GM19324 (cell line): ENCODE measurements at regions not wholly inside any gene's neighbourhood (a gene's known extent, or its start where the extent isn't known, plus 50 kb on each side); places are given as distances from the start of the nearest gene placed in this dataset.

Source experiments
- ATAC-seq: cut with Tn5 transposase; IDR thresholded peaks from one replicate; pipeline ENCODE4 v1.9.1; 2021; ENCODE audit warnings: mild to moderate bottlenecking, moderate library complexity; ENCODE audit not compliant: unreplicated experiment, low FRiP score

GRCh38 chr2:22893761-22894517, 491.0 kb upstream of the KLHL29 start:
- no peak for ATAC-seq

GRCh38 chr2:22894761-22895160, 490.2 kb upstream of the KLHL29 start:
- ATAC-seq = no peak

GRCh38 chr2:22897428-22897827, 487.6 kb upstream of the KLHL29 start:
- no peak for ATAC-seq

GRCh38 chr2:22900674-22901073, 484.3 kb upstream of the KLHL29 start:
- no peak for ATAC-seq

- ATAC-seq = no peak
These were observed 483.4 kb upstream of the KLHL29 start for GRCh38 chr2:22901471-22902179.

GRCh38 chr2:22902180-22902550, 482.8 kb upstream of the KLHL29 start:
- no peak for ATAC-seq

GRCh38 chr2:22902662-22903165, 482.3 kb upstream of the KLHL29 start:
- ATAC-seq = no peak

- no peak for ATAC-seq
These were observed 481.4 kb upstream of the KLHL29 start for GRCh38 chr2:22903616-22904015.

- peak; percentile 49 for ATAC-seq
These were observed 480.8 kb upstream of the KLHL29 start for GRCh38 chr2:22904126-22904684.

- no peak for ATAC-seq
These were observed 477.6 kb upstream of the KLHL29 start for GRCh38 chr2:22907330-22907729.

- no peak for ATAC-seq
These were observed 472.6 kb upstream of the KLHL29 start for GRCh38 chr2:22912398-22912797.

- no peak for ATAC-seq
These were observed 455.0 kb upstream of the KLHL29 start for GRCh38 chr2:22929998-22930397.

GRCh38 chr2:22930781-22931180, 454.2 kb upstream of the KLHL29 start:
- no peak for ATAC-seq

- ATAC-seq = no peak
These were observed 452.7 kb upstream of the KLHL29 start for GRCh38 chr2:22932288-22932687.

GRCh38 chr2:22934747-22935146, 450.2 kb upstream of the KLHL29 start:
- no peak for ATAC-seq

GRCh38 chr2:22942441-22942840, 442.5 kb upstream of the KLHL29 start:
- no peak for ATAC-seq

GRCh38 chr2:22944143-22944542, 440.8 kb upstream of the KLHL29 start:
- ATAC-seq = no peak

- ATAC-seq = no peak
These were observed 438.4 kb upstream of the KLHL29 start for GRCh38 chr2:22946553-22946952.

GRCh38 chr2:22947741-22948140, 437.2 kb upstream of the KLHL29 start:
- ATAC-seq = no peak

- no peak for ATAC-seq
These were observed 434.5 kb upstream of the KLHL29 start for GRCh38 chr2:22950431-22950830.

GRCh38 chr2:22952656-22953225, 432.2 kb upstream of the KLHL29 start:
- no peak for ATAC-seq
